Glutamatergic neuron (in vitro differentiated cells): ENCODE measurements at regions not wholly inside any gene's neighbourhood (a gene's known extent, or its start where the extent isn't known, plus 50 kb on each side); places are given as distances from the start of the nearest gene placed in this dataset.

Experiments used
- DNase-seq: peaks from one replicate; pipeline ENCODE4 v3.0.0; 2022
- H3K27ac Mint-ChIP-seq: one replicate; pipeline ENCODE4 v1.8.0; 2020; ENCODE audit warnings: mild to moderate bottlenecking, mixed read lengths, inconsistent platforms; ENCODE audit not compliant: unreplicated experiment
- H3K27me3 Mint-ChIP-seq: one replicate; pipeline ENCODE4 v1.8.0; 2020; ENCODE audit warnings: mild to moderate bottlenecking, moderate library complexity, mixed read lengths, inconsistent platforms; ENCODE audit not compliant: unreplicated experiment
- H3K36me3 Mint-ChIP-seq: one replicate; pipeline ENCODE4 v1.8.0; 2020; ENCODE audit warnings: mild to moderate bottlenecking, mixed read lengths, inconsistent platforms; ENCODE audit not compliant: unreplicated experiment
- H3K4me1 Mint-ChIP-seq: one replicate; pipeline ENCODE4 v1.8.0; 2020; ENCODE audit warnings: mild to moderate bottlenecking, low read depth, mixed read lengths, inconsistent platforms; ENCODE audit not compliant: unreplicated experiment
- H3K4me3 Mint-ChIP-seq: one replicate; pipeline ENCODE4 v1.8.0; 2020; ENCODE audit warnings: mild to moderate bottlenecking, mixed read lengths, inconsistent platforms; ENCODE audit not compliant: unreplicated experiment
- H3K9me3 Mint-ChIP-seq: one replicate; pipeline ENCODE4 v1.8.0; 2020; ENCODE audit warnings: mild to moderate bottlenecking, moderate library complexity, mixed read lengths, inconsistent platforms; ENCODE audit not compliant: unreplicated experiment
- CTCF ChIP-seq: fragments of 200-600 bp; sonication (generic); IDR thresholded peaks from one replicate; pipeline ENCODE4 v1.5.0; 2021; ENCODE audit not compliant: partially characterized antibody, unreplicated experiment

- Mint-ChIP-seq H3K9me3 (peaks cover 2% of the 10 kb centered on the region), H3K36me3 (no peaks in the 10 kb centered on the region), H3K27me3 (peaks cover 5% of the 10 kb centered on the region), H3K27ac (no peak overlapping the region), H3K4me3 (no peak overlapping the region), H3K4me1 (no peaks in the 10 kb centered on the region)
- no peak for TF ChIP-seq CTCF
- DNase-seq: no peak
These were observed 56.0 kb upstream of the OR5AK2 start for GRCh38 chr11:56932572-56933220.

- Mint-ChIP-seq H3K4me1 (no peaks in the 10 kb centered on the region), H3K27ac (no peak overlapping the region), H3K4me3 (no peak overlapping the region), H3K27me3 (peaks cover 5% of the 10 kb centered on the region), H3K9me3 (peaks cover 3% of the 10 kb centered on the region), H3K36me3 (no peaks in the 10 kb centered on the region)
- TF ChIP-seq CTCF: no peak
- no peak for DNase-seq
These were observed 65.6 kb upstream of the OR5AK2 start for GRCh38 chr11:56923116-56923515.

- peaks cover 5% of the 10 kb centered on the region for H3K27me3 Mint-ChIP-seq
- H3K9me3 Mint-ChIP-seq: peaks cover 3% of the 10 kb centered on the region
- no peak for TF ChIP-seq CTCF
These were observed 66.3 kb upstream of the OR5AK2 start for GRCh38 chr11:56922421-56922820.

DNA sequence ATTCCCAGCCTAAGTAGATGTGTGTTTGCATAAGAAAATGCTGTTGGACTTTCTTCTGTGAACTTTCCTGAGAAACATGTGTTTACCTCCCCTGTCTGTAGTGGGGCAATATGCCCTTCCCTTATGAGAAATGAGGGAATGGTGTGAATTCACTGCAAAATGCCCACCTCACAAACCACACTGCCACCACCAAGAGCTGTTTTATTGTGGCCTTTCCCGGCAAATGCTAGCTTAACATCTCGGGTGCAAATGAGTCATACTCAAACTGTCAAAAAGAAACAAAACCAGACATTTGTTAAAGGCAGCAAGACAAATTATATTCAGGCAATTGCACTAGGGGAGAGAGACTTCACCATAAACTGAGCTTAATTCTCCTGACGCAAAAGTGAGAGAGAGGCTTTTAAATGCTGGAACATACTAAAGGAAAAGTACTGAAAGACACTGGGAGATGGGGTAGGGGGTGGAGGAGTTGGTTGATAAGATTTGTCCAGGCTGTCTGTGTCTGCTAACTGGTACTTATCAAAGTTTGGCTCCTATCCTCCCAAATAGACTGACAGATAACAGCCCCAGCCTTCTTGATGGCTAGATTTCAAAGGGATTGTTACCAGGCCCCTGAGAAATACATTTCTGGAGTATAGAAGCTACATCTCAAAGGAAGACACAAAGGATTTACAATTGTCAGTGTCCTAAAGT is 70.9 kb upstream of the OR5AK2 start:
- peaks cover 3% of the 10 kb centered on the region for H3K9me3 Mint-ChIP-seq
- no peaks in the 10 kb centered on the region for H3K36me3 Mint-ChIP-seq
- no peak for DNase-seq
- TF ChIP-seq CTCF: no peak
- peaks cover 3% of the 10 kb centered on the region for H3K27me3 Mint-ChIP-seq
- no peaks in the 10 kb centered on the region for H3K4me1 Mint-ChIP-seq
- no peak overlapping the region for H3K27ac Mint-ChIP-seq
- no peak overlapping the region for H3K4me3 Mint-ChIP-seq

More at GRCh38 chr11:56922421-56922820, 66.3 kb upstream of the OR5AK2 start:
- Mint-ChIP-seq H3K4me1 (no peaks in the 10 kb centered on the region), H3K4me3 (no peak overlapping the region), H3K27ac (no peak overlapping the region), H3K36me3 (no peaks in the 10 kb centered on the region)
- no peak for DNase-seq

DNA sequence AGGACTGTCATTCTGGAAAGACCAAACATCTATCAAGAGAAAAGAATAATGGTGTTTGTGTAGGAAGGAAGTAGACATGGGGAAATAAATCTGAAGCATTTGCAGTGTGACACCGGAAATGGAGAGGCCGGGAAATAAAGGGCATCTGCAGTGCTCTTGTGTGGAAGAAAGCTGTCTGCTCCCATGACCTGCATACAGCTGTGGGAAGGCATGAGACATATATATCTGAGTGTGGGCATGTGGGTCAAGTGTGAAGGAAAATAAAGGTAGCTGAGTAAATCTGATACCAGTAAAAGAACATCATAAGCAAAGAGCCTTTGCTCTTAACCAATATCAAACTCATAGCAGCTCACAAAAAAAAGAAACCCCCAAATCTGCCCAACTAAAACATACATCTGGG is 72.1 kb upstream of the OR5AK2 start:
- no peaks in the 10 kb centered on the region for H3K4me1 Mint-ChIP-seq
- TF ChIP-seq CTCF: no peak
- no peak for DNase-seq
- peaks cover 3% of the 10 kb centered on the region for H3K9me3 Mint-ChIP-seq
- H3K4me3 Mint-ChIP-seq: no peak overlapping the region
- H3K27ac Mint-ChIP-seq: no peak overlapping the region
- no peaks in the 10 kb centered on the region for H3K36me3 Mint-ChIP-seq
- peaks cover 3% of the 10 kb centered on the region for H3K27me3 Mint-ChIP-seq
